HG02623 (cell line): ENCODE measurements at regions not wholly inside any gene's neighbourhood (a gene's known extent, or its start where the extent isn't known, plus 50 kb on each side); places are given as distances from the start of the nearest gene placed in this dataset.

Experiments
- ATAC-seq: cut with Tn5 transposase; IDR thresholded peaks from one replicate; pipeline ENCODE4 v1.9.1; 2021; ENCODE audit warnings: moderate library complexity; ENCODE audit not compliant: unreplicated experiment

DNA sequence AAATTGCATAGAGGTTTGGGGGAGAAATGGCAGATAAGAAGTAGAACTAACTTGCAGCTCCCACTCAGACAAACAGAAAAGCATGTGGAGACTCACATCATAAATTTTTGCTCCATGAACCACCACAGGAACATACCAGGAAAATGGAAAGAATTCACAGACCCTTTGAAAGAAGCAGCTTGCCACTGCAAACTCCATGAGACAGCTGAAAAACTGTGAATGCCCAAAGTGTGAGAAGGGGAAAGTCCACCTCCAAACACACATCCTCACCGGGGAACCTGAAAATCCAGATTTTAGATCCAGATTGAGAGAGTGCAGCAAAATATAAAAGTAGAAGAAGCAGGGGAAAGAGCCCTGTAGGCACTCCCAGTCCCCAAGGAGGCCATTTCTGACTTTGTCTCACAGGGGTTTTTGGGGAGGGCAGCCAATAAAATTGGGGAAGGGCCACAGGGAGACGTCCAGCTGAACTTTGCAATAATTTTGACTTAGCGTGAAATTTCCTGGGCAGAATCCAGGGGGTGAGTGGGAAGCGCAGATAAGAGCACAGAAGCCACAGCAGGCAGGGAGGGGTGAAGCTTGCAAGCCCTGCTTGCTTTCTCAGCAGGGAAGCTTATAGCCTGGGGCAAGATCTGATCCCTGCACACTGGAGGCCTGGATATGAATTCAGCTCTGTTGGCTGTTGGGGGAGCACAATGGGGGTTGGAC, 183.4 kb upstream of the UBE2E2 start:
- no peak for ATAC-seq

DNA sequence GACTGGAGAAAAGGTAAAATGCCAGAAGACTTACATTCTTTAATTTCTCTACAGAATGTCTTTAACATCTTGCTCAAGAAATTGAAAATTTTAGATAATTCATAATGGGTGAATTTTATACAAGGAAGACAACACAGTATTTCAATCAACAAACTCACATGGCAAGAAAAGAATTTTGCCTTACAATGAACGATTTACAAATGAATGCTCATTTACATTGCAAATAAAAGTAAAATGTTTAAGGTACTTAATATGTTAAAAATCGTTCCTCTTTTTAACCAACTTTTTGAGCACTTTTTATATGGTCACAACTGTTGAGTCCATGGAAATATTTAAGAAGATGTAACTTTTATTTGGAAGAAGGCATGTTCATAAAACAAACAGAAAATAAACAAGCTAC, 174.8 kb upstream of the UBE2E2 start:
- no peak for ATAC-seq

DNA sequence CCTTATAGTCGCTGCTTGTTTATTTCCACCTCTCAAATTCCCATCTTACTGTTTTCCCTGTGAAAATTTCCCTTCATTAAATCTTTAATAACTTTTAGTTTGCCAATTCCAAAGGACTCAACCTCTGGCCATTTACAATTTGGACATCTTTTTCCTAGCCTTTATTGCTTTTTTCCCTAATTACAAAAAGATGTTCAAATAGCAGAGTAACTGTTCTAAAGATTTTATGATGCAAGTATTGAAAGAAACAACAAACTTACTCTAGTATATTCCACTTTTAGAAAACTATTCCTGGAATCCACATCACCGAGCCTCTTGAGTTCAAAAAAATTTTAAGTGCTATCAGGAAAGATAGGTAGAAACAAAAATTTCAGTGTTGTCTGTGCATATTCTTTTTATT, 174.1 kb upstream of the UBE2E2 start:
- ATAC-seq, result no peak

DNA sequence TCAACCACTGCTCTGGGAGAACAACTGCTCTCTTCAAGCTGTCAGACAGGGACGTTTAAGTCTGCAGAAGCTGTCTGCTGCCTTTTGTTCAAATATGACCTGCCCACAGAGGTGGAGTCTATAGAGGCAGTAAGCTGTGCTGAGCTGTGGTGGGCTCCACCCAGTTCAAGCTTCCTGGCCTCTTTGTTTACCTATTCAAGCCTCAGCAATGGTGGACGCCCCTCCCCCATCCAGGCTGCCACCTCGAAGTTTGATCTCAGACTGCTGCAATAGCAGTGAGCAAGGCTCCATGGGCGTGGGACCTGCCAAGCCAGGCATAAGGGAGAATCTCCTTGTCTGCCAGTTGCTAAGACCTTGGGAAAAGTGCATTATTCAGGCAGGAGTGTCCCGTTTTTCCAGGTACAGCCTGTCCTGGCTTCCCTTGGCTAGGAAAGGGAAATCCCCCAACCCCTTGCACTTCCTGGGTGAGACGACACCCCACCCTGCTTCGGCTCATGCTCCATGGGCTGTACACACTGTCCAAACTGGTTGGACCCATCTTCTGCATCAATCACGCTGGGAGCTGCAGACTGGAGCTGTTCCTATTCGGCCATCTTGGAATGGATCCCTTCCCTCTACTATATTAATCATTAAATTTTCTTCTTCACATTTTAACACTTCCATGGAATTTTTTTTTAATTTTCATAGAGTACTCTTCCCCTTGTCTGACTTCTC, 167.0 kb upstream of the UBE2E2 start:
- no peak for ATAC-seq

DNA sequence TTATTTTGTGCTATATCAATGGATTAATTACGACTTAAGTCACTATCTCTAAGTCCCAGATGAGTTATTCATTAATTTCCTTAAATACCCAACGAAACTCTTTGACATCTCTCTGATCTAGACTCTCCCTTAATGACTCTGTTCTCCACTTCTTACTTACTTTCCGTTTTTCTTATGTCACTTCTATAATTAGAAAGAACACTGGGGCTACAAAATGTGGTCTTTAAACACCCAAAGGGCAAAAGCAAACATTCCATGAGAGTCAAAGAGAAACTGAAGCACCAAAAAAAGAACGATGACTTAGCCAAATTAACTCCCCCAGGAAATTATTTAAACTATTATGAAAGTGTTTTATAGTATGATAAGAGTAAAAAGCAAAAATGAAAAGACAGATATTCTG, 166.4 kb upstream of the UBE2E2 start:
- ATAC-seq, result no peak

DNA sequence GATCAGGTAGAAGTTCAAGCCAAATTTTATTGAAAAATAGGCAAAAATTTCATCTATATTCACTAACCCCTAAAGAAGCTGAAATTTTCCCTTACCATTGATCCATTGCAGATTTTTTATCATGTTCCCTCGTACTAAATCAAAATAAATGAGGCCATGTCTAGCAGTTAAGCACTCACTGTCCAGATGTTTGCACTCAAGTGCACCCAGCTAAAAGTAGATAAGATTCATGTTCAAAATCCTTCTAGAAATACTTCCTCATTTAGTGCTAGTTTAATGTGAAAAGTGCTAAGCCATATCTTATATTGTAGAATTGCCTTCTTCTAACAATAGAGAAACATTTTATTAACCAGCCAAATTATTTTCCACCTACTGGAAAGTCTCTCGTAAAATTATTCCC, 164.7 kb upstream of the UBE2E2 start:
- ATAC-seq, result no peak

DNA sequence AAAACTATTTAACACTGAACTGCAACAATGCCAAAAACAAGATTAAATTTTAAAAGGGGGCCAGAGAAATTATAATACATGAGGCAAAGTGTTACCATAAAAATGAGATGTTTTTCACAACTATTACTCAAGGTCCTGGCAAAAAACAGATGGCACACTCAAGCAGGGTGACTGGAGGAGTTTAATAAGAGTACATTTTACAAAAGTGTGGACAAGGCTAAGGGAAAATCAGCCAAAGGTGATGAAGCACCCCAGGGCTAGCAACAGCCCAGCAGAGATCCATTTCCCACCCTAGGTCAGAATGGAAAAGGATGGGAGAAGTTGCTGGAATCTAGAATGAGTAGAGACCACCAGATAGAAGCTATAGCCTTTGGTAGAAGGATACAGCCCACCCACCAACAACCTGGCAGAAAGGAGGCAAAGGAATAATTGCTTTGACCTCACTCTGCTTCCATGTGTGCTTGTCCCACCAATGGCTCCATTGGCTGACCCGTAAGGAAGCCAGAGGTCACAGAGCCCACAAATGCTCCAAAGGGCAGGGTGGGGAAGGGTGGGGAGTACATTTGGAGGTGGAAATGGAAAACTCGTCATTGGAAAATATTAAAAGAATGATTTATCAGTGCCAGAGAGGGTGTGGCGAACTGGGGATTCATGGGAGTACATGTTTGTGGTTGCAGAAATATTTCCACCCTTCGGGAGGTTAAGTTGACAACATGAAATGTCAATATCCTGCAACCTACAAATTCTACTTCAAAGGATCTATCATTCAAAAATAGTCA, 161.0 kb upstream of the UBE2E2 start:
- ATAC-seq, result no peak

DNA sequence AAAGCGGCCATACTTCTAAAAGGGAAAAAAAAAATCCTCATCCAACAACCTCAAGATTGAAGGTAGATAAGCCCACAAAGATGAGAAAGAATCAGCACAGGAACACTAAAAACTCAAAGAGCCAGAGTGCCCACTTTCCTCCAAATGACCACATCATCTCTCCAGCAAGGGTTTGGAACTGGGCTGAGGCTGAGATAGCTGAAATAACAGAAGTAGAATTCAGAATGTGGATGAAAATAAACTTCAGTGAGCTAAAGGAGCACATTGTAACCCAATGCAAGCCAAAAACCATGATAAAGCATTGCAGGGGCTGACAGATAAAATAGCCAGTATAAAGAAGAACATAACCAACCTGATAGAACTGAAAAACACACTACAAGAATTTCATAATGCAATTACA, 158.7 kb upstream of the UBE2E2 start:
- no peak for ATAC-seq

DNA sequence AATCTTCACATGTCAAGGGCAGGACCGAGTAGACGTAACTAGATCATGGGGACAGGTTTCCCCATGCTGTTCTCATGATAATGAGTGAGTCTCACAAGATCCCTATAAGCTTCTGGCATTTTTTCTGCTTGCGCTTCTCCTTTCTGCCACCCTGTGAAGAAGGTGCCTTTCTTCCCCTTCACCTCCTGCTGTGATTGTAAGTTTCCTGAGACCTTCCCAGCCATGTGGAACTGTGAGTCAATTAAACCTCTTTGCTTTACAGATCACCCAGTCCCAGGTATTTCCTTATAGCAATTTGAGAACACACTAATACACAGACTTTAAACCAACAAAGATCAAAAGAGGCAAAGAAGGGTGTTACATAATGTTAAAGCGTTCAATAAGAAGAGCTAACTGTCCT, 156.6 kb upstream of the UBE2E2 start:
- no peak for ATAC-seq

DNA sequence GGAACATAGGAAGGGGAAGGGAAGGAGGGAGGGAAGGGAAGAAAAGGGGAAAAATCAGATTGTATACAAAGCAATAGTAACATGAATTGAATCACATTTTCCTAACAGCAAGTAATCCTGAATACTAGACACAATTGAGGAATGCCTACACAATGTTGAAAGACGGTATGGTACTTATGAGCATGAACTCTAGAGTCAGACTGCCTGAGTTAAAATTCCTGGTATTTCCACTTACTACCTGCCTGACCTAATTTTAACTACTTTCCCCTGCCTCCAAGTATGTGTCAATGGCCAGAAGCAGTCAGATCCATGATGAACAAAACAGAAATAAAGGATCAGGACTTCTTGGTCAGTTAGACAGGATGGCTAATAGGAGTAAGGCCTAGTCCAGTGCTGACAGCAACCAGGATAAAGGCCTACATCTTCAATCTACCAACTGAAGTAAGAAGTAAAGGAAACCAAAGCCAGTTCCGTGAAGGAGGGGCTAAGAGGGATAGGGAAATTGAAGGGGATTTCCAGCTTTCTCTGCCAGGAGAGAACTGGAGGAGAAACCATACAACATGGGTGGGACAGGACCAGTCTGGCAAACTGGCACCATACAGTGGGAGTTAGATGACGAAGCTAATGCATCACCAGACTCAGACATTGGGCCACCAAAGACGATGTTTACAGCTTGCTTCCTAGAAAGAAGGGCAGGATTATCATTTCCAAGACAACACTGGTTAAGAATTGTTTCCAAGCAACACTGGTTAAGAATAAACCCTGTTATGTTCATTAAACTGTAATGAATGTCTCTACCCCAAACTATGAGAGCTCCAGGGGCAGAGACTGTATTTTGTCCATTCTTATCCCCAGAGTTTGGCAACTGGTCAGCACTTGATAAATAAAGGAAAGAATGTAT, 151.6 kb upstream of the UBE2E2 start:
- ATAC-seq, result no peak

DNA sequence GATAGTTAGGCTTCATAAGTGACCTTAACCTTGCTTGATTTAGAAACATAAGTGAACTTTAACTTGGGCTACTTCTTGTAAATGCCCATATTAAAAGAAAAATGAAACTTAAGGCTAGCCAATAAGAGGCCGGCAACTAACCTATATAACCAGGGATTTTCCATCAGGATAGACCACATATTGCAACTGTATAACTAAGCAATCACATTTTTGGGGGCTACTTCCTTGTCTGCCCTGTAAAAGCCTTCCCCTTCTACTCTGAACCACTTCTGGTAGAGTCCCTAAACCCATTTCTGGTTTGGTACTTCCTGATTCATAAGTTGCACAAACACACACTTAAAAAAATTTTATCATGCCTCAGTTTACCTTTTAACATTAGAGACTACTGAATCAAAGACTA, 150.9 kb upstream of the UBE2E2 start:
- no peak for ATAC-seq

DNA sequence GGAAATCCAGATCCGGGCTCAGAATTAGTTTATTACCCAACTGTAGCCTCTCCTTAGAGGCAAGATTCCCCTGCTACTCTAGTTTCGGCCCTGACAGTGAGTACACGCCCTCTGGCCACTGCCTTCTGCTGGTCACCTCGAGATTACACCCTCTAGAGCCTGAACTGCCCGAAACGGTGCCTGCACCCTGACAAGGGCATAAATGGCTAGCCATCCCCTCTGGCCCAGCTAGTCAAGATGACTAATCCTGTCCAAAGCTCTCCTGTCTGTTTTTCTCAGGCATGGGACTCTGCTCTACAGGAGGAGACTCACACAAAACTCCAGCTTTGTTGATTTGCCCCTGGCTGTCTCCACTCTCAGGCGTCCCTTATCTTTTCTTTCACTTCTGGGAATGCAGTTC, 150.5 kb upstream of the UBE2E2 start:
- ATAC-seq, result no peak

DNA sequence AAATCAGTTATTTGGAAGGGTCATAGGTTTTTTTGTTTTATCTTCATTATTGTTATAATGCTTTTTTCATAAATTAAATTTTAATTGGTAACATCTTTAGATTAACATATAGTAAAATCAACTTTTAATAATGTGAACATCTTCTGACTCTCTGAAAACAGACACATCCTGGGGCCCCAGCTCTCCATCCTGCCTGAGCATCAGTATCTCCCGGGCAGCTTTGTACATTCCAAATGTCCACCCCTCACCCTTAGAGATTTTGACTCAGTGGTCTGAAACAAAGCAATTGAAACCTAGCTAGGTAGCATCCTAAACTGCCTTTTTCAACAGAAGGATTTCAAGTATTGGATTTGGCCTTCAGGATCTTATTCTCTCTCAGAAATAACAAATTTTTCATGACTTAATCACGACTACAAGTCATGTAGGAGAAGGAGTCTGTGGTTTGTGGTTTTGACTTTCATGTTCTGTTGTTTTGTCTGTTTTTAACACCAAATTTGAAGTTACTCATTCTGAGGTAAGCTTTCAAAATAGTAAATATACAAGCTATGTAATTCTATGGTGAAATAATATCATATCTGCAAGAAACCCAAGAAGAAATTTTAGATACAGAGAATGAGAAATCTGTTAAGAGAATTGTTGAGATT, 147.3 kb upstream of the UBE2E2 start:
- ATAC-seq, result peak; percentile 69

DNA sequence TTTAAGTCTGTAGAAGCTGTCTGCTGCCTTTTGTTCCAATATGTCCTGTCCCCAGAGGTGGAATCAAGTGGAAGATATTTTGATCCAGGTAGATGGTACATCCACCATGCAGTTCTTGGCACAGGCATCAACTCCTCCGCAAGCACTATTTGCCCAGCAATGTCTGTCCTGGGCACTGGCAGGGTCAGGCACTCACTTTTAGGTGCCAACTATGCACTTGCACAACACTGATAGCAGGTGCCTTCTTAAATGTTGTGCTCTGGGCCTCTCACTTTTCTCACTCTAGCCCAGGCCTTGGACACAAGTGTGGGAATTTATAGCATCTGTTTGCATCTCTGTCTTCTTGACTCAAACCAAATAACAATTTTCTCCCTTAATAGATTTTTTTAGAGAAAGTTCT, 140.5 kb upstream of the UBE2E2 start:
- ATAC-seq, result no peak

DNA sequence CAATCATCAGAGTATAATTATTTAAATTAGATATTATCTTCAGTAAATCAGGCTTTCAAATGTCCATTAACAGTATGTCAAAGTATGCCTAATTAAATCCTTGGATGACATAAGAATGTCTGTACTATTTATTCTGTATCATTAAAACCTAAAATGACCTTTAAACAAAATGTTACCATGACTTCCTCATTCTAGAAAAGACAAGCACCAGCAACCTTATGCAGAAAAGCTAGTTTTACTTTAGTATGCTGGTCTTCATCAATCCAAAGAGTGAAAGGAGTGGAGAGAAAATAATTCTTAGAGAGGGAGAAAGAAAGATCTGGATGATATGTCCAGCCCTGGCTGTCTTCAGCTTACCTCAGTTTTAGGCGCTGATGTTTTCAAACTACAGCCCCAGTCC, 140.1 kb upstream of the UBE2E2 start:
- ATAC-seq, result no peak

DNA sequence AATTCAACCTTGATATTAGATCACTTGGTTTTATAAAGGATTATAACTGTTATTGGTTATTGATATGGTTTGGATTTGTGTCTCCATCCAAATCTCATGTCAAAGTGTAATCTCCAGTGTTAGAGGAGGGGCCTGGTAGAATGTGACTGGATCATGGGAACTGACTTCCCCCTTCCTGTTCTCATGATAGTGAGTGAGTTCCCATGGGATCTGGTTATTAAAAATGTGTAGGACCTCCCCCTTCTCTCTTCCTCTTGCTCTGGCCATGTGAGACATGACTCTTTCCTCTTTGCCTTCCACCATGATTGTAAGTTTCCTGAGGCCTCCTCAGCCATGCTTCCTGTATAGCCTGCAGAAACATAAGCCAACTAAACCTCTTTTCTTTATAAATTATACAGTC, 136.0 kb upstream of the UBE2E2 start:
- ATAC-seq, result no peak

DNA sequence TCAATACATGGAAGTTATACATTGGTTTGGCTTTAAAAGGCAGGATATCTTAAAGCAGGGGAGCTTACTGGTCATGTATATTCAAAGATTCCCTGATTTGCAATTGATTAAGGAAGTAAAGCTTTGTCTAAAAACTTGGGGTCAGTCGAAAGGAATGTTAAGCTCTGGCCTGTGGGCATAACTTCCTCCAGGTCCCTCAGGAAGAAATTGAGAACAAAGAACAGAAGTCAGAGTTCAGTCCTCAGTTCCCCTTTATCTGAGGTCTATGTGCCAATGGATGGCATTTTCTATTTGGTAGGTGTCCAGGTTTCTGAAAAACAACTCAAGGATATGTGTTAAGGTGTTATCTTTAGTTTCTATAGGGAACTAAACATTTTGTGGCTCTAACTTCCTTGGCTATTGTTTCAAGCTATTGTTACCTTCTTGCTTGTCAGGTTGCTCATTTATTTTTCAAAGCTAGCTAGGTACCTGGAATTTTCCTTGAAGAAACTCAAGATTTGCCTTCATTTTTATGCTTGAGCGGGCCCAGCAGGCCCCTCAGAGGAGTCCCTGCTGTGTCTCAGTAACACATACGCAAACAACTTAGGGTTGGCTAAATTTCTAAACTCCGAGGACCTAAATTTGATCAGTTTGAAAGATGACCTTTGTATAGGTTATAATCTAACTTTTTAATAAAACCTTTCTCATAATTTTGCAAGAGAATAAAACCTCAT, 135.0 kb upstream of the UBE2E2 start:
- ATAC-seq, result no peak

DNA sequence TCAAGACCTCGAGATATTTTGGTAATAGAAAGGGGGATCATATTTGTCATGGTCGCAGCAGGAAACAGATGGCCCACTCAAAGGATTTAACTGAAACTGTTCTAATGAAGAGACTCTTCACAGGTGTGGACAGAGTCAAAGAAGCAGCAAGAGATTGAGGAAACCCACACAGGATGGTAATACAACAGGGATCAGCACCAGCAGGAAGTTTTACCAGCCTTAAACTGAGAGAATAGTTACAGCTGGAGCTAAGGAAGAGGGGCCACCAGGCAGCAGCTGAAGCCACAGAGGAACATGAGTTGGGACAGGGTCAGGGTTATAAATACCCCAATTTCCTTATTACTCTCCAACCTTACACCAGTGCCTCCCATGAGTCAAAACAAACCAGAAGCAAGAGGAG, 131.8 kb upstream of the UBE2E2 start:
- peak; percentile 11 for ATAC-seq

DNA sequence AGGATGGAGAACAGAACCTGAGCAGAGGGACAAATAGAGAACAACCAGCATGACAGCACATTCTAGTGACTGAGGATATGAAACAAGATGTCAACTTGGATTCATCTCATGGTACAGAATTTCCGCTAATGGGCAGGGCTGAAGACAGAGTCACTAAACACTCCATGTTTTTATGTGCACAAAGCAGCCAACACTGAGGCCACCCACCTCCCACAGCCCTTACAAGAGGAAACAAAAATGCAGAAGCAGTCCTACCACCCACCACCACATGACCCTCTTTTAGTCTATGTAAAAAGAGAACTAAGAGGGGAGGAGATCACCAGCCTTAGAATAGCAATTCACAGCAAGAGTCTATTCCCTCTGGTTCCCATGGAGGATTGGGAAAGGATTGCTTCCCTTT, 131.4 kb upstream of the UBE2E2 start:
- ATAC-seq, result peak; percentile 79

DNA sequence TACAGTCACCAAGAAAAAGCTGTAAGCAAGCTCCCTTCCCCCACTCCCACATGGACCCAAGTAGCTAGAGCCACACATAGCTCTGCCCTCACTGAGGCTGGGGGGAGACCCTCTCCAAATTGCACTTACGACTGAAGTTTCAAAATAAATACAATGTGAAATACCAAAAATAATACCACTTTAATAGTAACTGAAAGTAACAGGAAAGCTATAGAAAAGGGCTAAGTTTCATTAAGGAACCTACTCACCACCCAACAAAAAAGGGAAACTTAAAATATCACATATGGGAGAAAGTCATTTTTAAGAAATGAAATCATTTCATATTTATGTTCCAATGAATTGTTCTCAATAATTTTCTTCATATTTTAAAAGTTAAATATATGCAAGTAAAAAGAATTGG, 130.4 kb upstream of the UBE2E2 start:
- no peak for ATAC-seq
